Esophagus (tissue), 2 donors: ENCODE measurements at regions not wholly inside any gene's neighbourhood (a gene's known extent, or its start where the extent isn't known, plus 50 kb on each side); places are given as distances from the start of the nearest gene placed in this dataset.

Experiments
- H3K27ac ChIP-seq, 2 donors: one replicate each; pipeline ENCODE4 v1.5.1; 2013; ENCODE audit warnings: low read depth in 2 of 2, mild to moderate bottlenecking in 2 of 2, inconsistent platforms in 1 of 2, low read length in 1 of 2, moderate library complexity in 1 of 2
- H3K27me3 ChIP-seq, 2 donors: one replicate each; pipeline ENCODE4 v1.6.1; 2013; ENCODE audit warnings: low read length in 2 of 2, control low read depth in 1 of 2, mild to moderate bottlenecking in 1 of 2; ENCODE audit not compliant: insufficient read depth in 2 of 2, control insufficient read depth in 1 of 2
- H3K36me3 ChIP-seq, 2 donors: one replicate each; pipeline ENCODE4 v1.6.1; 2013; ENCODE audit warnings: low read length in 1 of 2; ENCODE audit not compliant: control insufficient read depth in 2 of 2, insufficient read depth in 2 of 2
- H3K4me1 ChIP-seq, 2 donors: one replicate each; pipeline ENCODE4 v1.6.1; 2013; ENCODE audit warnings: low read length in 1 of 2; ENCODE audit not compliant: control insufficient read depth in 2 of 2, insufficient read depth in 2 of 2
- H3K4me3 ChIP-seq, 2 donors: one replicate each; pipeline ENCODE4 v1.5.1; 2013; ENCODE audit warnings: low read length in 2 of 2, mild to moderate bottlenecking in 2 of 2, low read depth in 1 of 2, moderate library complexity in 1 of 2
- H3K9me3 ChIP-seq, 2 donors: one replicate each; pipeline ENCODE4 v1.6.1; 2013; ENCODE audit warnings: mild to moderate bottlenecking in 2 of 2, low read depth in 1 of 2, low read length in 1 of 2, moderate library complexity in 1 of 2; ENCODE audit not compliant: control insufficient read depth in 2 of 2, insufficient read depth in 1 of 2
- WGBS, 2 donors: extraction: QIAGEN DNeasy Blood & Tissue Kit; methylation state at CpG; one replicate each; pipeline ENCODE4 v1.1.7; 2013; 5-methylcytosine and 5-hydroxymethylcytosine counted together
- donor health status: healthy with polysubstance abuse.
- donor health status: Bipolar disorder and iron deficiency.

DNA sequence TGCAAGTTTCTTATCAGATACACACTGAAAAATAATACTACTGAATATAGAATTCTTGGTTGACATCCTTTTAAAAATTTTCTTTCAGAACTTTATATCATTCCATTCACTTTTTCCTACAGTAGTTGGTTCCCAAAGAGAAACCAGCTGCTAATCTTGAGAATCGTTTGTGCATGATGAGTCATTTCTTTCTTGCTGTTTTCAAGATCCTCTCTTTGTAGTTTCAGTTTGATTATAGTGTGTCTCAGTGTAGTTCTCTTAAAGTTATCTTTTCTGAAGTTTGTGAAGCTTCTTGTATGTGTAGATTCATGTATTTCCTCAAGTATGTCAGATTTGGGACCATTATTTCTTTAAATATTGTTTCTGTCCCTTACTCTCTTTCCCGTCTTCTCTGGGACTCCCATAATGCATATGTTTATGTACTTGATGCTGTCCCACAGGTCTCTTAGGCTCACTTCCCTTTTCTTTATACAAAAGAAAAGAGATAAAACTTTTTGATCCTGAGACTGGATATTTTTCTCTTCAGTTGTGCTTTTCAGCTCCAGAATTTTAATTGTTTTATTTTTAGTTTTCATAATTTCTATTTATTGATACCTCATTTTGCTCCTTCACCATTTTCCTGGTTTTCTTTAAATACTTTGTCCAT lies 801.0 kb downstream of the TDRD15 start:
- H3K36me3 ChIP-seq: no peaks in the 10 kb centered on the region
- 66 to 70% methylated on average over 2 of the region's 2 CpGs for WGBS, 2 donors

DNA sequence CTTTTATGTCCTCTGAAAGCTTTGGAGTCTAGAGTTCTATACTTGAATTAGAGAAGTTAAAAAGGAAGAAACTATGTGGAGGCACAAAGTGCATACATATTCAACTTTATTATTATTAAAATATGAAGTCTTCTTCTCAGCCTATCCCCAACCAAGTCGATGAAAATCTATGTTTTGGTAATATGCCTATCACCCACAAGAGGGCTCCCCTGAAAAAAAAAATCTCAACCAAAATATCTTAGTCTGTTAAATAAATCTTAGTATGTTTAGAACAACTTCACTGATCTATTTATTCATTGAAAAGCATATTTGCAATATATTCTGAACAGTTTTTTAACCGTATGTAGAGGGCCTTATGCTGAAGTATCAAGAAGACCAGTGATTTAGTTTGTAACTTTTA lies 804.5 kb downstream of the TDRD15 start:
- H3K9me3 ChIP-seq: peaks cover 0 to 3% of the 10 kb centered on the region in 2 donors
- no peaks in the 10 kb centered on the region for H3K36me3 ChIP-seq
- 70% methylated on average over 2 of the region's 2 CpGs for WGBS, 2 donors
- H3K27me3 ChIP-seq: no peaks in the 10 kb centered on the region
- no peaks in the 10 kb centered on the region for H3K4me1 ChIP-seq
- H3K27ac ChIP-seq: no peak overlapping the region
- no peak overlapping the region for H3K4me3 ChIP-seq

More for the DNA sequence above, 801.0 kb downstream of the TDRD15 start:
- no peak overlapping the region for H3K4me3 ChIP-seq
- peaks cover 4 to 8% of the 10 kb centered on the region in 2 donors for H3K9me3 ChIP-seq
- H3K27me3 ChIP-seq: no peaks in the 10 kb centered on the region
- no peaks in the 10 kb centered on the region for H3K4me1 ChIP-seq
- H3K27ac ChIP-seq: no peak overlapping the region

DNA sequence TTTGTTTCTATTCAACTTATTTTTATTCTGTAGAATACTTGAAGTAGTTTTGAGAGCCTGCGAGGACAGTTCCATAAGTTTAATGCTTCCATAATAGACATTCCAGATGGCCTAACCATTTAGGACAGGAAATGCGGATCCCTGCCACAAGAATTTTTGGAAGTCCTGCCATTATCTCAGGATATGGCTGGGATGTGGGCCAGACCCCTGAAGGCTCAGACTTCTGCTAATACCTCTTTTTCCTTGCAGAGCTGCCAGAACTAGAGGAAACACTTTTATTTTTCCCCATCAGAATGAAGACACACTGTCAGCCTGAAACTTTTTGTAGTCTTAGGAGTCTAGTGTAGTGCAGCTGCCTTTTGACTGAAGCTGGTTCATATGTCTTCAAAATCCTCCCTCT lies 806.5 kb downstream of the TDRD15 start:
- Histone ChIP-seq H3K9me3 (peaks cover 0 to 3% of the 10 kb centered on the region in 2 donors), H3K36me3 (no peaks in the 10 kb centered on the region), H3K27me3 (no peaks in the 10 kb centered on the region), H3K27ac (no peak overlapping the region), H3K4me3 (no peak overlapping the region), H3K4me1 (no peaks in the 10 kb centered on the region)
- 75 to 76% methylated on average over 2 of the region's 2 CpGs for WGBS, 2 donors

DNA sequence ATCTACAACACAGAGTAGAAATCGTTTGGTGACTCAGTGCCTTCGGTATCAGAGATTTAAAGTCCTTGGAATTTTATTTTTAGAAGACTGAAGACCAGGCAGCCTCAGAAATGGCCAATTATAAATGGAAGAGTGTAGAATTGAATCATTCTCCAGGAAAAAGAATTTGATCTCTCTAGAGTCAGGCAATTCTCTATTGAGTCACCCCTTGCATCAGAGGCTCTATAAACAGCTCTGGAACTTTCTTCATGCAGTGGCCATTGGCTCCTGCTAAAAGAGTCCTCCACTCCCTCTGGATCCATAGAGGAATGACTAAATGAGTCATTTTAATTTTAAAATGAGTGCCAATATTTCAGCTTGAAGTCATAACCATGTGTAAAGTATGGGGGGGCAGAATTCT lies 816.2 kb downstream of the TDRD15 start:
- Histone ChIP-seq H3K4me1 (no peaks in the 10 kb centered on the region), H3K4me3 (no peak overlapping the region), H3K9me3 (peaks cover 0 to 4% of the 10 kb centered on the region in 2 donors), H3K36me3 (no peaks in the 10 kb centered on the region), H3K27ac (no peak overlapping the region), H3K27me3 (no peaks in the 10 kb centered on the region)
- 68 to 73% methylated on average over 2 of the region's 2 CpGs for WGBS, 2 donors

DNA sequence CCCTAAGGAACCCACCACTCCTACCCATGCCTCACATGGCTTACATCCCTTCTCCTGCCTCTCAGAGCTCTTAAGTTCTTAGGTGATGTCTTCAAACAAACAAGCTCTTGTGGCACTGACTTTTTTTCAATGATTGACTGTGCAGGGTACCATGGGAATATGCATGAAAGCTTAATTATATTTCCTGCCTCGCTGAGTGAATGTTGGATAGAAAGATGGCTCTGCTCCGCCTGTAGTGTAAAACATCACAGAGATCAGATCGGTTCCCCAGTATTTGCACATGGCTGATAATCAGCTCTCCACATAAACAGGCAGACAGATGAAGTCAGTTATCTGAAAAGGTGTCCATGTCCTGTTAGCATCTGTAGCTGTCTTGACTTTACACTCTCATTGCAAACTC lies 820.8 kb downstream of the TDRD15 start:
- Histone ChIP-seq H3K4me3 (no peak overlapping the region), H3K9me3 (peaks cover 0 to 2% of the 10 kb centered on the region in 2 donors), H3K27me3 (no peaks in the 10 kb centered on the region), H3K4me1 (no peaks in the 10 kb centered on the region), H3K27ac (no peak overlapping the region), H3K36me3 (no peaks in the 10 kb centered on the region)
- WGBS, 2 donors: 73 to 74% methylated on average over 3 of the region's 3 CpGs

DNA sequence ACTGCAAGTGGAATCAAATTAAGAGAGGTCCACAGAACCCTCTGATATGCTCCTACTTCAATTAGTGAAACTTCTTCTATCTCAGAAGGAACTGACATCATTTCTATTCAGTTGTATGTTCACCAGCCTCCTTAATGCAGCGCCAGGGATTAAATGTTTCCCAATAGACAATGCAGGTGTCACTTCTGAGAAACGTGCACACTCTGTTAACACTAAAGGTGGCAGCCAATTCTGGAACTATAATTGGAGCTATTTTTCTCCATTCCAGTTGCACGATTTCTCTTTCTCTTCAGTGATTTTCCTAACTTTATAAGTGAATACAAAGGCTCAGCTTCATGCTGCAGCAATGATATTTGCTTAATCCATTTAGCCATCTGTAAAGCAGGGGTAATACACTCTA lies 821.9 kb downstream of the TDRD15 start:
- no peaks in the 10 kb centered on the region for H3K36me3 ChIP-seq
- 51 to 56% methylated on average over 3 of the region's 3 CpGs for WGBS, 2 donors
- no peaks in the 10 kb centered on the region for H3K27me3 ChIP-seq
- no peak overlapping the region for H3K27ac ChIP-seq
- no peak overlapping the region for H3K4me3 ChIP-seq
- H3K4me1 ChIP-seq: no peaks in the 10 kb centered on the region
- H3K9me3 ChIP-seq: peaks cover 0 to 2% of the 10 kb centered on the region in 2 donors

DNA sequence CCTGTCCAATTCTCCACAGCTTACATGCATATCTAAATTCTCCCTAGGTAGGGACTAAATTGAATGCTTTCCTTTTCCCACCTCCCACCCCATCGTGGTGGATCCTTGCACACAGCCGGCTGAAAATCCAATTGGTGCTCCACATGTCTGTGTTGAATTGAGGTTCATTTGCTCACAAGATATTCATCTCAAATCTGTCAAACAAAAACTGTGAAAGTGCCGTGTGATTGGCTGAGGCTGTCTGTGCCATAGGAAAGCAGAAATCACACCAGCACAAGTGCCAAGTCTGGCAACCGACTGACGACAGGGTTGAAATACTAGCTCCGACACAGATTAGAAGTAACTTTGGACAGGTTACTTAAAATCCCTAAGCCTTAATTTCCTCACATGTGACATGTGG lies 823.3 kb downstream of the TDRD15 start:
- Histone ChIP-seq H3K27me3 (no peaks in the 10 kb centered on the region), H3K27ac (no peak overlapping the region), H3K9me3 (peaks cover 0 to 2% of the 10 kb centered on the region in 2 donors), H3K36me3 (no peaks in the 10 kb centered on the region), H3K4me1 (no peaks in the 10 kb centered on the region), H3K4me3 (no peak overlapping the region)
- 58 to 59% methylated on average over 6 of the region's 6 CpGs for WGBS, 2 donors

DNA sequence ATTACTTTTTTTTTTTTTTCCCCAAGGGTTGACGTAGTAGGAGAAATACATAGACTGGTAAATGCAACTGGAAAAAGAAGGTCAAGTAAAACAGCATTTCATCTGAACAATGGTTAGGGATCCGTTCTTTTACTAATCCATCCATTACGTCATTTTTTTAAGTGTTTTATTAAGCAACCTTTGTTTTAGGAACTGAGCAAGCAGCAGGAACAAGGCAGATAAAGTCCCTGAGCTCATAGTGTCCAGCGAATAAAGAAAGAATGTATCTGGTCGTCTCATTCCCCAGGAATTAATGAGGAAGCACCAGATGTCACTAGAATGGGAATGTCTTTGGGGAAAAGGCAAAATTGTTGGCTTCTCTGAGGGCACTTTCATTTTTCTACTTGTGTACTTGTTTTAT lies 842.4 kb downstream of the TDRD15 start:
- WGBS, 2 donors: 66 to 73% methylated on average over 5 of the region's 5 CpGs
- Histone ChIP-seq H3K9me3 (no peaks in the 10 kb centered on the region), H3K36me3 (no peaks in the 10 kb centered on the region), H3K27me3 (no peaks in the 10 kb centered on the region), H3K27ac (no peak overlapping the region), H3K4me1 (no peaks in the 10 kb centered on the region), H3K4me3 (no peak overlapping the region)

DNA sequence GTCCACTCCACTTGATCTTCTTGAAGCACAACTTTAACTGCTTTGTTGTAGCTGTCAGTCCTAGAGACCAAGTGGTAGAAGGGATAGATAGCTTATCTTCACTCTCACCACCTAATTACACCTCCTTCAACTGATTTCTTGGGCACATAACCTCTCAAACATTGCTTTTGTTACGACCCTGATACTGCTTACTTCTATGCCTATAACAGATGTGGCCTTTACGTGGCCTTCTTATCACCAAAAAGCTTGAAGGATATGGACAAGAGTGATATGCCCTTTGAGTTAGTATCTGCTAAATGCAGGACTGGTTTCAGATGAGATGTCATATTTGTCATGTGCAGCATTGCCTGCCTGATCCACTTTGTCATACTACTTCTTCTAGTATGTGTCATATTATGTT lies 847.2 kb downstream of the TDRD15 start:
- H3K27me3 ChIP-seq: no peaks in the 10 kb centered on the region
- no peaks in the 10 kb centered on the region for H3K36me3 ChIP-seq
- no peak overlapping the region for H3K27ac ChIP-seq
- H3K4me3 ChIP-seq: no peak overlapping the region
- H3K4me1 ChIP-seq: no peaks in the 10 kb centered on the region
- no peaks in the 10 kb centered on the region for H3K9me3 ChIP-seq
- WGBS, 2 donors: 45 to 50% methylated on average over 2 of the region's 2 CpGs

DNA sequence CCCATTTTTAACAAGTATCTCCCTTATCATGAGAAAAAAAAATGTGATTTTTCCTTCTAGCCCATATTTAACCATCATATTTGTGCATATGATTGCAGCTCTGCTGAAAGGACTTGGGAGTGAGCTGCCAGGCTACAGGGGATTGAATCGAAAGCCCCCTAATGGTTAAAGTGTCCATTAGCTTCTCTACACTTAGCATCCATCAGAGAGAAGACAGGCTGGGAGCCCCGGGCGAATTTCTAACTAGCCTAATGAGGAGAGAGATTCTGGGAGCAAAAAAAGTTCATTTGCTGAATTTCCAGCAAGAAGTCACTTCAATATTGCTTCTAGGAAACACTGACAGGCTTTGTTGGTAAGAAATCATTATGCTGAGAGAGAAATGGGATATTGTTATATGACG lies 848.8 kb downstream of the TDRD15 start:
- Histone ChIP-seq H3K4me1 (no peaks in the 10 kb centered on the region), H3K9me3 (no peaks in the 10 kb centered on the region), H3K36me3 (no peaks in the 10 kb centered on the region), H3K27ac (no peak overlapping the region), H3K4me3 (no peak overlapping the region), H3K27me3 (no peaks in the 10 kb centered on the region)
- WGBS, 2 donors: 42 to 49% methylated on average over 4 of the region's 4 CpGs
